ENCODE measurements at regions not wholly inside any gene's neighbourhood (a gene's known extent, or its start where the extent isn't known, plus 50 kb on each side); places are given as distances from the start of the nearest gene placed in this dataset.

DNA sequence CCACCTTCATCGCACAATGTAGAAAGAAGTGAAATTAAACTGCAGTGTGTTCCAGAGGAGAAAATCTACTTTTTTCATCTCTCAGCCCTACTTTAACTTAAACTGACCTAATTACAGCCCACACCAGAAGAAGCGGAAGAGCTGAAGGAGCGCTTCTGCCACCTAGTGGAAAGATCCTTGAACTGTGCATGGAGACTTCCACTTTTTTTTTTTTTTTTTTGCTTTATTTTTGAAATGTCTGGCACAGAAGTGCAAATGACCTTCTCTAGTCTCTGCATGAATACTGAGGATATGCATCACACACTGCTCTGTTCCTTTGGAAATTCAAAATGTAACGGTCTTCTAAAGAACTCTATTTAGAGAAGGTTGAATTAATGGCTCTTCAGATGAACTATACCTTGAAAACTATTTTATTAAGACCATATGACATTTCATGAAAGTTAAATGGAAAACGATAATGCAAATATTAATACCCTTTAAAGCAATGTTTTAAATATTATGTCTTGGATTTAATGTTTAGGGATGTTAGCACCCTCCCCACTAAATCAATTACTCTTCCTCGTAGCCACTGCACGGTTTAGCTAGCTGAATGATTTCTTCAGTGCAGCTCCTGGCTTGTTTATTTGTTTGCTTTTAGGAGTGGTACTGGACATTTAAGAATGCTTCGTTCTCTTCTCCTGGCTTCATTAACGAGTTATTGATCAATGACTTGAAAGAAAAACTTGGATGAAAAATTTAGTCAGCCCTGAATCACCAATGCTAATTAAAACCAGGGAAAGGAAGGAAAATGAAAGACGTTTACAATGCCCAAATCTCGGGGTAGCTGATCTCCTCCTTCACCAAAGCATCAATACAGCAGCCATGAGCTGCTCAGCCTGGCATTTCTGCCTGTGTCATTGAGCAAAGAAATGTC is 569.6 kb upstream of the GJE1 start:
- peak overlapping the region; percentile 66 to 69 for H3K27ac ChIP-seq
- TF ChIP-seq, protein P1, sequence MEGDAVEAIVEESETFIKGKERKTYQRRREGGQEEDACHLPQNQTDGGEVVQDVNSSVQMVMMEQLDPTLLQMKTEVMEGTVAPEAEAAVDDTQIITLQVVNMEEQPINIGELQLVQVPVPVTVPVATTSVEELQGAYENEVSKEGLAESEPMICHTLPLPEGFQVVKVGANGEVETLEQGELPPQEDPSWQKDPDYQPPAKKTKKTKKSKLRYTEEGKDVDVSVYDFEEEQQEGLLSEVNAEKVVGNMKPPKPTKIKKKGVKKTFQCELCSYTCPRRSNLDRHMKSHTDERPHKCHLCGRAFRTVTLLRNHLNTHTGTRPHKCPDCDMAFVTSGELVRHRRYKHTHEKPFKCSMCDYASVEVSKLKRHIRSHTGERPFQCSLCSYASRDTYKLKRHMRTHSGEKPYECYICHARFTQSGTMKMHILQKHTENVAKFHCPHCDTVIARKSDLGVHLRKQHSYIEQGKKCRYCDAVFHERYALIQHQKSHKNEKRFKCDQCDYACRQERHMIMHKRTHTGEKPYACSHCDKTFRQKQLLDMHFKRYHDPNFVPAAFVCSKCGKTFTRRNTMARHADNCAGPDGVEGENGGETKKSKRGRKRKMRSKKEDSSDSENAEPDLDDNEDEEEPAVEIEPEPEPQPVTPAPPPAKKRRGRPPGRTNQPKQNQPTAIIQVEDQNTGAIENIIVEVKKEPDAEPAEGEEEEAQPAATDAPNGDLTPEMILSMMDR (IDR thresholded peaks at IDR 0.05): peak; percentile 73
- DNase-seq (ENCODE audit: low spot score): no peak
- H3K4me3 ChIP-seq: peak overlapping the region; percentile 60

DNA sequence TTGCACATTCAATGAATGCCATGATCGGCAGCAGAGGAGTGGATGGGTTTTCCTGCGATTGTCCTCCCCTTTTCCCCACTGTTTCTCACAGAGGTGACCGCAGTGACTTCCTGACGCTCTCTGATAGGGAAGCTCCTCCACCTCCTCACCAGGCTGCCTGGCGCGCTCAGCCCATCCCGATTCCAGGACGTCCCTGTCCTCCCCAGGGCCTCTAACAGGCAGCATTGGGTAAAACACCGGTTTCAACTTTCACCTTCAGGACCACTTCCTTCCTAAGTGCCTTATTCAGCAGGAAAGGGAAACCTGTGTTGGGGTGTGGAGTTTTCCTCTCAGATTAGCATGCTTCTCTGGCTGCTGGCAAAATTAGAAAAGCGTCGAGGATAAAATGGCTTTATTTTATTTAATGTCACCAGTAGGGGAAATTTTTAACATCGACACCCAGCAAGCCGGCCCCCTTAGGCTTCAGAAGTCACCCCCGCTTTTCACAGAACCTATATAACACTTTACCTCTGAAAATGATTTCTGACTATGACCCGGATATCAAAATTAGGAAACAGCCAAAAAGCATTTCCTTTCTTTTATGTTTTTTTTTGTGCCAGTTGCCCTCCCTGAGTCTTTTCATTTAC is 570.4 kb upstream of the GJE1 start:
- TF ChIP-seq, protein P1 (IDR thresholded peaks at IDR 0.05): no peak
- DNase-seq (ENCODE audit: low spot score): no peak
- H3K27ac ChIP-seq: peak overlapping the region; percentile 66 to 69
- peak overlapping the region; percentile 60 for H3K4me3 ChIP-seq

DNA sequence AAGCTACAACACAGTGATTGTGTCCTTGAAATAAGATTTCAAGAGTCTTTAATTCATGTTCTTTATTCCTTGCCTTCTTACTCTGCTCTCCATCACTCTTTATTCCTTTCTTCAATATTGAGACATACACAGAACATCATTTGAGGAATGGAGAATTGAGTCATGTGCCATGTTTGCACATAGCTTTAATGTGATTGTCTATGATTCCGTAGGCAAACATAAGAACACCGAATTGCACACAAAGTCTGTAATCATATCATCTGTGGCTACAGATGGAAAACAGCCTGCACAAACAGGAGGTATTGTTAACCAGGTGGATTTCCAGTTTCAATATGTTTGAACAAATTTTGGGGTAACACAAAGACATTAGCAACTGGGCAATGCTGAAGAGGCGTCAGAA is 571.6 kb upstream of the GJE1 start:
- TF ChIP-seq, protein P1 (IDR thresholded peaks at IDR 0.05): no peak
- no peak overlapping the region for H3K4me3 ChIP-seq
- H3K27ac ChIP-seq: no peak overlapping the region
- no peak for DNase-seq (ENCODE audit: low spot score)

DNA sequence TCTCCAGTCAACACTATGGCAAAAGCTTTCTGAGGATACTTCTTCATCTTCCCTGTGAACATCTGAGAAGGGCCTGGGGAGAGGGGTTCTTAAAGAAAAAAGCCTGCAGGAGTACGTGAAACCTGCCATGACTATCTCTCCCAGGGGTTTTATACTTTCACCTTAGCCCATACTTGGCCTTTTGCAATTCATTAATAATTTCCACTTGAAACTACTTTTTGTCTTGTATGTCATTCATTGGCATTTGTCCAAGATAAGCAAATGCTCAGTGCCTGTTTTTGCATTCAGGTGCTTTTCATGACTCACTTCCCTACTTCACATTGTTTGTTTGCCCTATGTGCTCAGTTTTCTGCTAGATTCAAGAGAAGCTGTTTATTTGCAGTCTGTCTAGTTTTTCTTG is 580.3 kb upstream of the GJE1 start:
- TF ChIP-seq, protein P1 (IDR thresholded peaks at IDR 0.05): no peak
- DNase-seq (ENCODE audit: low spot score): no peak
- Histone ChIP-seq H3K27ac (no peak overlapping the region), H3K4me3 (no peak overlapping the region)

DNA sequence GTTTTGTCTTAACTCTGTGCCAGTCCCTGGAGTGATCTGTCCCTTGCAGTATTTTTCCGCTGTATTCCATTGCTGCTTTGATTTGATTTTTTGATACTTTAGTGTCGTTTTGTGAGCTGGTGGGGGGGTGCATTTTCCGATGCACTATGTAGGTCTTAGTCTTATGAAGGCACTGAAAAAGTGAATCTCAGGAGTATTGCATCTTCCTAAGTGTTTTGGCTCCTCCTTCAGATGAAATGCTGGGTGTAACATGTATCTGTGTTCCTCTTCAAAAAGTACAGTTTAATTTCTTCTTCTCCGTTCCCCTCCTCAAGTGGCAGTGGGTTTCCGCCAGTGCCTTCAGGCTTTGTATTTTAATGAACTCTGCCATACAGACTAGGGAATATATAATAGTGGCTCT is 580.7 kb upstream of the GJE1 start:
- TF ChIP-seq, protein P1 (IDR thresholded peaks at IDR 0.05): no peak
- DNase-seq (ENCODE audit: low spot score): no peak
- H3K27ac ChIP-seq: no peak overlapping the region
- H3K4me3 ChIP-seq: no peak overlapping the region

DNA sequence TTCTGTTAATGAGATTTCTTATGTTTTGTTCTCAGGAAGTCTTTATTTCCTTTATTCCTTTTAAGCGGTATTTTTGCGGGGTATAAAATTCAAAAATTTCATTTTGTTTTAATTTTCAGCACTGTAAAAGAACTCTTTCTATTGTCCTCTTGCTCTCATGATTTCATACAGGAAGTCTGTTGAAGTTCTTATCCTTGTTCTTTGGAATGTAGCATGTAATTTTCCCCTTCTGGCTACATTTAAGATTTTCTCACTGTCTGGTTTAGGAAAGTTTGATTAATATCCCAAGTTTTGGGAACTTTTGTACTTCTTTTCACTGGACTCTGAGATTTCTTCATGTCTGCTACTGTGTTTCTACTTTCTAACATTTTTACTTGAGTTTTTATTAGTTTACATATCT is 581.4 kb upstream of the GJE1 start:
- no peak overlapping the region for H3K27ac ChIP-seq
- no peak overlapping the region for H3K4me3 ChIP-seq
- TF ChIP-seq, protein P1 (IDR thresholded peaks at IDR 0.05): no peak
- no peak for DNase-seq (ENCODE audit: low spot score)

Data from coronary artery (tissue), 2 donors.